GM12878 (cell line): ENCODE measurements at regions not wholly inside any gene's neighbourhood (a gene's known extent, or its start where the extent isn't known, plus 50 kb on each side); places are given as distances from the start of the nearest gene placed in this dataset.

Experiments used
- ATAC-seq: fragments of 200-7000 bp; cut with Tn5 transposase; 3 replicates; pipeline ENCODE4 v1.9.1; 2020; ENCODE audit warnings: mild to moderate bottlenecking, moderate library complexity
- BruUV-seq: library from RNA; stranded (reverse); fragments of 400-500 nt; replicated peaks from 2 replicates; lab custom pipeline; 2021; lab: Mats Ljungman, UMichigan
- CTCF ChIA-PET: fragments of 300-600 bp; sonication (Branson Sonifier 250); formaldehyde crosslinking; extraction: SDS; loops from one replicate; lab custom pipeline; 2021; ENCODE audit warnings: inconsistent platforms; lab: Yijun Ruan, JAX
- POLR2A ChIA-PET: fragments of 350-600 bp; formaldehyde crosslinking; extraction: SDS; loops from one replicate; lab custom pipeline; 2021; ENCODE audit warnings: inconsistent platforms; lab: Charles Lee
- RAD21 ChIA-PET: fragments of 300-600 bp; sonication (Branson Sonifier 250); formaldehyde crosslinking; loops from one replicate; lab custom pipeline; 2023; ENCODE audit warnings: antibody characterized with exemption; ENCODE audit not compliant: unreplicated experiment; lab: Charles Lee
- SMC1A ChIA-PET: fragments of 300-600 bp; sonication (Branson Sonifier 250); formaldehyde crosslinking; loops from one replicate; lab custom pipeline; 2023; ENCODE audit not compliant: unreplicated experiment, uncharacterized antibody; lab: Charles Lee
- DNase-seq: peaks from one replicate; pipeline ENCODE4 v3.0.0-alpha.2; 2011; ENCODE audit warnings: low read depth, low spot score
- FAIRE-seq: peaks from 3 replicates; lab custom pipeline; 2011; peaks lifted over from hg19 to GRCh38; lab: Jason Lieb, UNC
- H2AFZ ChIP-seq: 2 replicates; pipeline ENCODE4 v1.6.0; 2011; ENCODE audit warnings: low read depth, low read length, control low read depth; ENCODE audit not compliant: control insufficient read depth
- H3K27ac ChIP-seq: 2 replicates; pipeline ENCODE4 v1.5.1; 2011; ENCODE audit warnings: control low read depth; ENCODE audit not compliant: control insufficient read depth, insufficient read depth
- H3K27me3 ChIP-seq, 2 experiments: replicated peaks in 1 of 2; 2 replicates each; pipeline versions ENCODE4 v1.6.0 to v1.6.1; 2011; ENCODE audit warnings: low read length in 1 of 2; ENCODE audit not compliant: control insufficient read depth in 2 of 2, insufficient read depth in 2 of 2
- H3K36me3 ChIP-seq, 2 experiments: 2 replicates each; pipeline ENCODE4 v1.5.1; 2011; ENCODE audit warnings: low read length in 1 of 2; ENCODE audit not compliant: control insufficient read depth in 2 of 2, insufficient read depth in 2 of 2
- H3K4me1 ChIP-seq: 2 replicates; pipeline ENCODE4 v1.6.1; 2011; ENCODE audit warnings: mild to moderate bottlenecking, low read length, moderate library complexity, mixed read lengths; ENCODE audit not compliant: control insufficient read depth, insufficient read depth
- H3K4me2 ChIP-seq: 2 replicates; pipeline ENCODE4 v1.6.0; 2011; ENCODE audit warnings: control low read depth; ENCODE audit not compliant: control insufficient read depth, insufficient read depth
- H3K4me3 ChIP-seq: fragments of 200-600 bp; sonication (generic); 2 replicates; pipeline ENCODE4 v1.5.1; 2016
- H3K79me2 ChIP-seq: 2 replicates; pipeline ENCODE4 v1.6.0; 2011; ENCODE audit warnings: low read length; ENCODE audit not compliant: control insufficient read depth, insufficient read depth
- H3K9ac ChIP-seq: 2 replicates; pipeline ENCODE4 v1.8.0; 2011; ENCODE audit warnings: low read length, control low read depth, mixed read lengths; ENCODE audit not compliant: control insufficient read depth, insufficient read depth
- H3K9me3 ChIP-seq: replicated peaks from 3 replicates; pipeline ENCODE4 v1.5.1; 2011; ENCODE audit warnings: mild to moderate bottlenecking, low read length; ENCODE audit not compliant: control insufficient read depth, insufficient read depth
- H4K20me1 ChIP-seq: 2 replicates; pipeline ENCODE4 v1.6.0; 2011; ENCODE audit not compliant: control insufficient read depth, insufficient read depth
- ASH2L ChIP-seq: fragments of 300-600, 200-600 bp; sonication (generic); IDR thresholded peaks from 2 replicates; pipeline ENCODE4 v1.6.1; 2017; ENCODE audit warnings: low read depth, mild to moderate bottlenecking, borderline replicate concordance
- ATF3 ChIP-seq: IDR thresholded peaks from 2 replicates; pipeline ENCODE4 v1.6.1; 2011; ENCODE audit warnings: low read depth, mild to moderate bottlenecking, low read length, moderate library complexity, borderline replicate concordance; ENCODE audit errors: extremely low read depth
- DPF2 ChIP-seq: fragments of 450-650 bp; IDR thresholded peaks from 2 replicates; pipeline ENCODE4 v1.6.1; 2017; ENCODE audit warnings: mild to moderate bottlenecking
- RFX5 ChIP-seq: IDR thresholded peaks from 2 replicates; pipeline ENCODE4 v1.6.1; 2011; ENCODE audit warnings: low read depth, low read length, improper control_type of control experiment
- SIN3A ChIP-seq: IDR thresholded peaks from 2 replicates; pipeline ENCODE4 v1.6.1; 2012; ENCODE audit warnings: low read depth, low read length, improper control_type of control experiment
- SP1 ChIP-seq: IDR thresholded peaks from one replicate; pipeline ENCODE4 v1.6.1; 2011; ENCODE audit warnings: low read depth, low read length
- WGBS: methylation state at CpG from one replicate; pipeline ENCODE4 v1.1.6; 2016; ENCODE audit warnings: low lambda C conversion rate; ENCODE audit not compliant: insufficient replicate concordance, insufficient coverage; ENCODE audit errors: missing lambda C conversion rate; 5-methylcytosine and 5-hydroxymethylcytosine counted together
- in situ Hi-C: fragments of 300-500 bp; cut with MboI; formaldehyde crosslinking; loops from 9 replicates; pipeline ENCODE4 v1.14.3; 2018; ENCODE audit warnings: mixed read lengths
- intact Hi-C: fragments of 100-400 bp; cut with micrococcal nuclease; formaldehyde crosslinking; loops from one replicate; pipeline ENCODE4 v1.14.2; 2022; ENCODE audit not compliant: unreplicated experiment
- TF ChIP-seq, protein P1 (sequence below): fragments of 450-650 bp; IDR thresholded peaks from 2 replicates; pipeline ENCODE4 v1.6.1; 2017; ENCODE audit warnings: mild to moderate bottlenecking, moderate library complexity
- TF ChIP-seq, protein P2 (sequence below): fragments of 450-650 bp; IDR thresholded peaks from 2 replicates; pipeline ENCODE4 v1.6.1; 2018; ENCODE audit warnings: mild to moderate bottlenecking, low read depth, moderate library complexity; ENCODE audit not compliant: partially characterized antibody

- TF ChIP-seq, protein P1, sequence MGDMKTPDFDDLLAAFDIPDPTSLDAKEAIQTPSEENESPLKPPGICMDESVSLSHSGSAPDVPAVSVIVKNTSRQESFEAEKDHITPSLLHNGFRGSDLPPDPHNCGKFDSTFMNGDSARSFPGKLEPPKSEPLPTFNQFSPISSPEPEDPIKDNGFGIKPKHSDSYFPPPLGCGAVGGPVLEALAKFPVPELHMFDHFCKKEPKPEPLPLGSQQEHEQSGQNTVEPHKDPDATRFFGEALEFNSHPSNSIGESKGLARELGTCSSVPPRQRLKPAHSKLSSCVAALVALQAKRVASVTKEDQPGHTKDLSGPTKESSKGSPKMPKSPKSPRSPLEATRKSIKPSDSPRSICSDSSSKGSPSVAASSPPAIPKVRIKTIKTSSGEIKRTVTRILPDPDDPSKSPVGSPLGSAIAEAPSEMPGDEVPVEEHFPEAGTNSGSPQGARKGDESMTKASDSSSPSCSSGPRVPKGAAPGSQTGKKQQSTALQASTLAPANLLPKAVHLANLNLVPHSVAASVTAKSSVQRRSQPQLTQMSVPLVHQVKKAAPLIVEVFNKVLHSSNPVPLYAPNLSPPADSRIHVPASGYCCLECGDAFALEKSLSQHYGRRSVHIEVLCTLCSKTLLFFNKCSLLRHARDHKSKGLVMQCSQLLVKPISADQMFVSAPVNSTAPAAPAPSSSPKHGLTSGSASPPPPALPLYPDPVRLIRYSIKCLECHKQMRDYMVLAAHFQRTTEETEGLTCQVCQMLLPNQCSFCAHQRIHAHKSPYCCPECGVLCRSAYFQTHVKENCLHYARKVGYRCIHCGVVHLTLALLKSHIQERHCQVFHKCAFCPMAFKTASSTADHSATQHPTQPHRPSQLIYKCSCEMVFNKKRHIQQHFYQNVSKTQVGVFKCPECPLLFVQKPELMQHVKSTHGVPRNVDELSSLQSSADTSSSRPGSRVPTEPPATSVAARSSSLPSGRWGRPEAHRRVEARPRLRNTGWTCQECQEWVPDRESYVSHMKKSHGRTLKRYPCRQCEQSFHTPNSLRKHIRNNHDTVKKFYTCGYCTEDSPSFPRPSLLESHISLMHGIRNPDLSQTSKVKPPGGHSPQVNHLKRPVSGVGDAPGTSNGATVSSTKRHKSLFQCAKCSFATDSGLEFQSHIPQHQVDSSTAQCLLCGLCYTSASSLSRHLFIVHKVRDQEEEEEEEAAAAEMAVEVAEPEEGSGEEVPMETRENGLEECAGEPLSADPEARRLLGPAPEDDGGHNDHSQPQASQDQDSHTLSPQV, result no peak
- TF ChIP-seq DPF2, result no peak
- TF ChIP-seq ATF3, result no peak
Observed at GRCh38 chr6:134521116-134521501, 203.2 kb upstream of the SGK1 start (continued).

- no peaks in the 10 kb centered on the region for H3K9me3 ChIP-seq
- in situ Hi-C loops, result no loop called here
- peaks cover 0 to 2% of the 10 kb centered on the region in 2 experiments; a peak in 2 of 4 replicates for H3K27me3 ChIP-seq
- no peak overlapping the region for H3K4me3 ChIP-seq
- FAIRE-seq (no peak), DNase-seq (no peak), ATAC-seq (no peak)
- no peaks in the 10 kb centered on the region for H4K20me1 ChIP-seq
- no peak for TF ChIP-seq RFX5
- no peak for TF ChIP-seq SIN3A
- TF ChIP-seq, protein P2, sequence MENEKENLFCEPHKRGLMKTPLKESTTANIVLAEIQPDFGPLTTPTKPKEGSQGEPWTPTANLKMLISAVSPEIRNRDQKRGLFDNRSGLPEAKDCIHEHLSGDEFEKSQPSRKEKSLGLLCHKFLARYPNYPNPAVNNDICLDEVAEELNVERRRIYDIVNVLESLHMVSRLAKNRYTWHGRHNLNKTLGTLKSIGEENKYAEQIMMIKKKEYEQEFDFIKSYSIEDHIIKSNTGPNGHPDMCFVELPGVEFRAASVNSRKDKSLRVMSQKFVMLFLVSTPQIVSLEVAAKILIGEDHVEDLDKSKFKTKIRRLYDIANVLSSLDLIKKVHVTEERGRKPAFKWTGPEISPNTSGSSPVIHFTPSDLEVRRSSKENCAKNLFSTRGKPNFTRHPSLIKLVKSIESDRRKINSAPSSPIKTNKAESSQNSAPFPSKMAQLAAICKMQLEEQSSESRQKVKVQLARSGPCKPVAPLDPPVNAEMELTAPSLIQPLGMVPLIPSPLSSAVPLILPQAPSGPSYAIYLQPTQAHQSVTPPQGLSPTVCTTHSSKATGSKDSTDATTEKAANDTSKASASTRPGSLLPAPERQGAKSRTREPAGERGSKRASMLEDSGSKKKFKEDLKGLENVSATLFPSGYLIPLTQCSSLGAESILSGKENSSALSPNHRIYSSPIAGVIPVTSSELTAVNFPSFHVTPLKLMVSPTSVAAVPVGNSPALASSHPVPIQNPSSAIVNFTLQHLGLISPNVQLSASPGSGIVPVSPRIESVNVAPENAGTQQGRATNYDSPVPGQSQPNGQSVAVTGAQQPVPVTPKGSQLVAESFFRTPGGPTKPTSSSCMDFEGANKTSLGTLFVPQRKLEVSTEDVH, result no peak
- no peak for TF ChIP-seq SP1
- TF ChIP-seq ASH2L, result no peak
- H3K4me1 ChIP-seq, result no peaks in the 10 kb centered on the region
- no peak overlapping the region for H3K4me2 ChIP-seq
- RAD21 ChIA-PET, result no interaction called here
- intact Hi-C loops, result loop anchor here (10.0 kb wide), 1 partner anchor 346 kb away; no protein-coding TSS in a partner anchor
- CTCF ChIA-PET, result no interaction called here
- no peak overlapping the region for H3K27ac ChIP-seq
- H3K36me3 ChIP-seq, result no peaks in the 10 kb centered on the region
- BruUV-seq, result no TSS peak
- no peak overlapping the region for H3K9ac ChIP-seq
- POLR2A ChIA-PET, result interaction anchor here (0.6 kb wide), 2 partner anchors 9 to 357 kb away, joined by 3 to 5 read pairs; no protein-coding TSS in a partner anchor
- SMC1A ChIA-PET, result interaction anchor here (0.6 to 0.7 kb wide), 2 partner anchors 362 to 562 kb away, joined by 3 read pairs; no protein-coding TSS in a partner anchor
- H2AFZ ChIP-seq, result no peak overlapping the region
- whole genome bisulfite sequencing, result 50% methylated on average over 12 of the region's 12 CpGs
- no peaks in the 10 kb centered on the region for H3K79me2 ChIP-seq
Observed at GRCh38 chr6:134520181-134521115, 202.5 kb upstream of the SGK1 start.
